Esophagus mucosa (tissue), 1 donor: ENCODE measurements at regions not wholly inside any gene's neighbourhood (a gene's known extent, or its start where the extent isn't known, plus 50 kb on each side); places are given as distances from the start of the nearest gene placed in this dataset.

Experiments
- ATAC-seq: fragments of 200-7000 bp; cut with Tn5 transposase; one replicate; pipeline ENCODE4 v1.9.1; 2020
- donor health status: DM: yes; HTN: yes; CAD: no.

GRCh38 chr10:120705309-120705708, 145.9 kb upstream of the WDR11 start:
- ATAC-seq = no peak

GRCh38 chr10:120710076-120710475, 141.1 kb upstream of the WDR11 start:
- no peak for ATAC-seq

DNA sequence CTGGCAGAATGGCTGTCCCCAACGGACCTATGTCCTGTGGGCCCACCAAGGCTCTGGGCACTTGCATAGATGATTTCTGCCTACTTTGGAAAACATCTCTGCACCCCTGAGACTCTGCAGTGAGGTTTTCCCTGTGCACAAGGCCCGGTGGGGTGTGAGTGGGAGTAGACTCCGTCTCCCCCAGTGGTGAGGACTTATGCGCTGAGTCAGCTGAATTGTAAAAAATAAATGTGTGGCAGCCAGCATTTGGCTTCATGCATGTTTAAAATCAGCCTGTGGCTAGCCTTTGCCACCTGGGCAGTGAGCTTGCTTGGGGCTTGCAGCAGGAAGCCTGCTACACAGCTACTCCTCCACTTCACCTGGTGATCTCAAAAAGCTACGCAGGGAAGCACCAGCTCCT, 139.3 kb upstream of the WDR11 start:
- no peak for ATAC-seq

GRCh38 chr10:120713573-120714205, 137.5 kb upstream of the WDR11 start:
- ATAC-seq = no peak

- ATAC-seq = no peak
Measured at GRCh38 chr10:120715171-120715570, 136.0 kb upstream of the WDR11 start.

DNA sequence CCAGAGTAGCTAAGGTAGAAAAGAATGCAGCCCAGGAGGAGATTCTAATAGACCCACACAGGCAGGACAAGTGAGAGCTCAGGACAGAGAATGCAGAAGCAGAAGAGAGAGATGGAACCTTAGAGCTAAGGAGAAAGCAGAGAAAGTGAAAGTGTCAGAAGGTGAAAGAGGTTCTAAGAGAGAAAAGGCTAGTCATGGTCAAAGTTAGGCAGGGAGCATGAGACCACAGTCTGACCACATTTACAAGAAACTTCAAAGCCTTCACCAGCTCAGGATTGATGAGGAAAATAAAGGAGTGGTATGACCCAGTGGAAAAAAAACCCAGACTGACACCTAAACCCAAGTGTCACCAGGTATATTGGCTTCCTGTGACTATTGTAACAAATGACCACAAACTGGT, 131.8 kb upstream of the WDR11 start:
- ATAC-seq = no peak

DNA sequence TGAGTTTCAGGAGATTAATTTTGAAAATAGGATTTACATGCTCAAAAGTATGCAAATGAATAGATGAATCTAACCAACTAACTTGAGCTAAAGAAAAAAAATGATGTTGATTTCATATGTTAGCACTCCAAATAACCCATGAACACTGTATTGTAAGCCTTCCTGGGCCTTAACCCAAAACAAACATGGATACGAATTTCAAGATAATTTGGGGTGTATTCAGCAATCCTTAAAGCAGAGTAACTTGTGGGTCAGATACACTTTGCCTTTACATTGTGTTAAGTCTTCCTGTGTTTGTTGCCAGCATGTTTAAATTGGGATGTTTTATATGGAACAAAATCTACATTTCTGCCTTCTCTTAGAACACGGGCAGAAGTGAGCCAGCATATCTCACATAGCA, 124.2 kb upstream of the WDR11 start:
- ATAC-seq = no peak

DNA sequence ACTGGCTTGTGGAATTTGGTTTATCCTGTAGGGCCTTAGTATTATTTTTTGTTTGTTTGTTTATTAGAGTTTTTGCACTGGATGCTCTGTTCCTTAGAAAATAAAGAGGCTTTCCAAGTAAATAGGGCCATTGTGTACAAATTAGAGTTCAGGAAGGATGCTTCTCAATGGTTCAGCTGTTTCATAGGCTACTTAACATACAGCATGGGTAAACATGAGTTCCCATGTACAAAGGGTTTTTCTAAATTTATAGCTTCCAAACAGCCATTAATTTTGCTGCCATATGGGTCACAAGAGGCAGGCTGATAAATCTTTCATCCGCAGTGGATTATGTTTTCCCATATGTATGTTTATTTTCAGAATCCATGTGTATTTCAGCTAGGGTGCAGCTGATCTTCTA, 121.6 kb upstream of the WDR11 start:
- ATAC-seq = no peak

- peak; percentile 91 for ATAC-seq
Measured at GRCh38 chr10:120732067-120732466, 119.1 kb upstream of the WDR11 start.

DNA sequence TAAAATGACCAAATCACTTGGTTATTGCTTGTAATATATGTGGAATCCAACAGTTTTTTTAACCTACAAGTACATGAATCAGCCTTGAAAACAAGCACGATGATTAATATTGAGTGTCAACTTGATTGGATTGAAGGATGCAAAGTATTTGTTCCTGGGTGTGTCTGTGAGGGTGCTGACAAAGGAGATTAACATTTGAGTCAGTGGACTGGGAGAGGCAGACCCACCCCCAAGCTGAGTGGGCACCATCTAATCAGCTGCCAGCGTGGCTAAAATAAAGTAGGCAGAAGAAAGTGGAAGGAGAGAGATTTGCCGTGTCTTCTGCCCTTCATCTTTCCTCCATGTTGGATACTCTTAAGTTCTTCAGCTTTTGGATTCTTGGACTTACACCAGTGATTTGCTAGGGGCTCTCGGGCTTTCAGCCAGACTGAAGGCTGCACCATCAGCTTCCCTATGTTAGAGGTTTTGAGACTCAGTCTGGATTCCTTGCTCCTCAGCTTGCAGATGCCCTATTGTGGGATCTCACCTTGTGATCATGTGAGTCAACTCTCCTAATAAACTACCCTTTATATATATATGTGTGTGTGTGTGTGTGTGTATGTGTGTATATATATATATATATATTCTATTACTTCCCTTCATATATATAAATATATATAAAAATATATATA, 118.4 kb upstream of the WDR11 start:
- peak; percentile 55 for ATAC-seq

GRCh38 chr10:120734483-120735078, 116.6 kb upstream of the WDR11 start:
- no peak for ATAC-seq

- no peak for ATAC-seq
Measured at GRCh38 chr10:120735315-120735714, 115.8 kb upstream of the WDR11 start.

DNA sequence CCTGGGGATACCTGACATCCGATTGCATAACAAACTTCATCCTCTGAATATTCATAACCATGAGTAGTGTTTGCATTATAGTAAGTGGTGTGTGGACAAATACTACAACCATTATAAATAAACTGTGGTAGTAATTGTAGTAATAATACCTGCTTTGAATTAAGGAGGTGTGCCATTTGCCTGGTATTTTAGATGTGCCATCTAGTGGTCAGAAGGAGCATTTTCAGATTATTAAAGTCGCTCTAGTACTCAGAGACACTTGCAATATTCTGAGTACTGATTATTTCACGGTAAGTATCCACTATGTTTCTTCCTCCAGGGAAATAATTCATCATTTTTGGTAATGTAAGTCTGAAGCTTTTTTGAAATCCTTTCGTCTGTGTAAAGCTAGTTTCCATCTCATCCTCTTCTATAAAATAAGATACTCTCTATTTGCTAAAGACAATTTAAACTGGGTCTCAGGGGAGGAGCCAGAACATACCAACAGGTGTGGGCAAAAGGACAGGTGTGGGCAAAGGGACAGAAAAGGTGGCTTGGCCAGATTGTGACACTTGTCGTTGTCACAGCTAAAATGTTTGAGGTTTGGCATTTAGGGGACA, 115.3 kb upstream of the WDR11 start:
- peak; percentile 40 for ATAC-seq

GRCh38 chr10:120736377-120736776, 114.8 kb upstream of the WDR11 start:
- ATAC-seq = no peak

GRCh38 chr10:120738658-120739057, 112.5 kb upstream of the WDR11 start:
- ATAC-seq = no peak

DNA sequence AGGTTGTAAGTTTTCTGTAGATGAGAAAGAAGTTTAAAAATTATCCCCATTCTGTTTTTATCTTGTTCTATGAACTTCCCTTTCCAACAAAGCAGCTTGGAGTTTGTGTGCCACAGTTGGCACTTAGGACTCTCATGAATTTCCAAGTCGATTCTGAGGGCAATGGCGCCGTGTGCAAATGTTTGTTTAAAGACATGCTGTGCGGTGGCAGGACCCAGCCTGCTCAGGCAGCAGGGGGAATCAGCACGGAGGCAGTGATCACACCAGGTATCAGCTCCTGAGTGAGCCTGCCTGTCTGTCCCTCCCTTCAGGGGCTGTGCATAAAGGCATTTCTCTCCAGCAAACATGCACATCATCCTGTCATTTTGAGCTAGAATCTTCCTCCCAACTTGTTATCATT, 109.8 kb upstream of the WDR11 start:
- no peak for ATAC-seq

GRCh38 chr10:120742373-120742772, 108.8 kb upstream of the WDR11 start:
- ATAC-seq = no peak

- no peak for ATAC-seq
Measured at GRCh38 chr10:120744040-120744439, 107.1 kb upstream of the WDR11 start.

- no peak for ATAC-seq
Measured at GRCh38 chr10:120746001-120746777, 105.0 kb upstream of the WDR11 start.

DNA sequence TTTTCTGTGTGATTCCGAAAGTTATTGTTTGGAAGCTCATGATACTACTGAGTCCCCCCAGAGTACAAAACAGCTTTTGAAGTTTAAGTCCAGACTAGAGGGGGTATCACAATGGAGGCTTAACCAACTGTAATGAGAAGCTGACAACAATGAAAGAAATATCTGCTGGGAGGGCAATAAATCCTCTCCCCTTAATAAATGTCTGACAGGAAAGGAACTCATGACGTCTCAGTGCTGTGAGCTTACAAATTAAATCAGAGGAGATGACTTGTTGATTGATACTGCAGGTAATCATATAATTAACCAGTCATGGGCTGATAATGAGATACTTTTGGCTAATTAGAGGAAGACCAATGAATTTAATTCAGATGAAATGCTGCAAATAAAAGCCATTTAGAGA, 102.6 kb upstream of the WDR11 start:
- ATAC-seq = no peak

DNA sequence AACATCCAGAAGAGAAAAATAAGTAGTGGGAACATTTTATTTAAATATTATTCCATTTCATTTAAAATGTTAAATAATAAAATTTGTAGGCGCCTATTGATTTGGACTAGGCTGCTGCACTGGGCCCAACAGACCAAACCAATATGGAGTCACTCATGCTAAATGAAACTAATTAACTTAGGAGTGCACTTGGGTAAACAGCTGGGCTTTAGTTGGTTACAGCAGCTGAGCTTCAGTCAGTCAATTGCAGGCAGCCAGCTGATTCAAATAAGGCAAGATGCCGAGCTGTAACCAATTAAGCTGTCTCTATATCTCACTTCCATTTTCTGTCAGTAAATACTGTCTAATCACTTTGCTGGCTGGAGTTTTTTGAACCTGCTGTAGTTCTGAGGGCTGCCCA, 102.1 kb upstream of the WDR11 start:
- no peak for ATAC-seq

- no peak for ATAC-seq
Measured at GRCh38 chr10:120749856-120750566, 101.2 kb upstream of the WDR11 start.
